Lower leg skin (tissue), 4 donors: ENCODE measurements at regions not wholly inside any gene's neighbourhood (a gene's known extent, or its start where the extent isn't known, plus 50 kb on each side); places are given as distances from the start of the nearest gene placed in this dataset.
"Not testable (repeated sequence)": the region's sequence is repeated elsewhere in the genome, so short reads cannot be mapped to it uniquely, and the experiment has no call there.

ENCODE experiments used
- DNase-seq, 2 donors: peaks; one replicate each; pipeline ENCODE4 v3.0.0-alpha.2; 2019; ENCODE audit warnings: low spot score in 2 of 2
- H3K4me3 ChIP-seq: fragments of 200-600 bp; sonication (generic); 2 replicates; pipeline ENCODE4 v1.5.1; 2017; ENCODE audit warnings: mild to moderate bottlenecking, low read depth; ENCODE audit not compliant: poor library complexity, severe bottlenecking
- CTCF ChIP-seq, 3 donors: fragments of 450-650 bp; IDR thresholded peaks; one replicate each; pipeline ENCODE4 v1.5.1; 2016; ENCODE audit warnings: antibody characterized with exemption in 3 of 3, mild to moderate bottlenecking in 3 of 3, moderate library complexity in 2 of 3
- POLR2A ChIP-seq, 2 donors: fragments of 450-650 bp; IDR thresholded peaks; one replicate each; pipeline ENCODE4 v1.6.1; 2016 to 2017; ENCODE audit warnings: antibody characterized with exemption in 2 of 2, mild to moderate bottlenecking in 1 of 2, moderate library complexity in 1 of 2
- WGBS, 2 donors: methylation state at CpG; one replicate each; pipeline ENCODE4 v1.1.5; 2018; 5-methylcytosine and 5-hydroxymethylcytosine counted together
- intact Hi-C: fragments of 100-400 bp; cut with DNase I; formaldehyde crosslinking; loops from one replicate; pipeline ENCODE4 v1.15.0; 2023; ENCODE audit warnings: low total_unique reads

GRCh38 chr10:52571018-52571417 lies 201.6 kb downstream of the MBL2 start:
- no peak overlapping the region for H3K4me3 ChIP-seq
- intact Hi-C loops = no loop called here
- no peak for TF ChIP-seq CTCF (IDR thresholded peaks at IDR 0.05)
- no peak for TF ChIP-seq POLR2A (IDR thresholded peaks at IDR 0.05)
- DNase-seq = no peak
- WGBS, 2 donors = 33 to 47% methylated on average over 2 of the region's 2 CpGs

DNA sequence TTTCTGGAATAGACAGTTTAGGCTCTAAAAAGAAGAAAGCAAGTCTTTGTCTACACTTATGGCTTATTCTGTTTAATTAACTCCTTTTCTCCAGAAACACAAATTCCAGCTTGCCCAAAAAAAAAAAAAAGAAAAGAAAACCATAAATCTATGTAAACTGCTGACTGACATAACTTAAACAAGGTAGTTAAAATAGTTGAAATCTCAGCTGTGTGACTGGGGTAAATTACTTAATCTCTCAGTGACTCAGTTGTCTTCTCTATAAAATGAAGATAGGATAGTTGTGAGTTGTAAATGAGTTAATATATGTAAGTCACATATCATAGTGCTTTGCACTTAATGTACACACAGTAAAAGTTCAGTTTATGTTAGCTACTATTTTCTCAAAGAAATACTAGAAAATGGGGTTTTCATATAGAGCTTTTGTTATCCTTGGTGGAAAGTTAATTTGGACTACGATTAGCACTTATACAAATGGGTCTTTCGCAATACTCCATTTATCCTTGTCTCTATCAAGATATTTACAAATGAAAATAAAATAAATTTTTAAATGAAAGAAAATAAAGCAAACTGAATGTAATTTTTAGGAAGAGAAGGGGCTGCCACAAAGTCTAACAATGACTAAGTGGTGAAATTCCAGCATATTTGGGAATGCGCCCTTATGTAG lies 200.9 kb downstream of the MBL2 start:
- intact Hi-C loops = no loop called here
- WGBS, 2 donors = 90 to 93% methylated on average over 3 of the region's 3 CpGs
- no peak for TF ChIP-seq CTCF (IDR thresholded peaks at IDR 0.05)
- TF ChIP-seq POLR2A (IDR thresholded peaks at IDR 0.05) = no peak
- DNase-seq = no peak
- no peak overlapping the region for H3K4me3 ChIP-seq

DNA sequence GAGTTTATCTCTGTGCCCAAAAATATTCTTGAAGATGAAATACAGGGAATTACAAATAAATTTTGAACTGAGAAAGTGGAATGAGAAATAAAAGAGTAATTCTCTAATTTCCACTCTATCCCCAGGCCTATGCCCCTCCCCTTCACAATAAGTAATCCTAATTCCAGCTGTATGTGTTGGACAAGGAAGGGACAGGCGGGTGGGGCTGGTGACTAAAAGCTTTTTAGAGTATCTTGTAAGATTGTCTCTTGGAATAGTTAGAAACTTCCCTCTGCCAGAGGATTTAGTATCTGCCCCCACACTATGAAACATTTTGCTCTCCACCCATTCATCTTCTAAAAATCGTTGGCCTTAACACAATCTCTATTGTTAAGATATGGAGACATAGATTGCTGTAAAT lies 199.2 kb downstream of the MBL2 start:
- DNase-seq = no peak
- H3K4me3 ChIP-seq = no peak overlapping the region
- WGBS, 2 donors = 36 to 49% methylated on average over 2 of the region's 2 CpGs
- intact Hi-C loops = no loop called here
- TF ChIP-seq CTCF (IDR thresholded peaks at IDR 0.05) = no peak
- TF ChIP-seq POLR2A (IDR thresholded peaks at IDR 0.05) = no peak

- TF ChIP-seq POLR2A (IDR thresholded peaks at IDR 0.05) (no peak), CTCF (IDR thresholded peaks at IDR 0.05) (no peak)
- H3K4me3 ChIP-seq = no peak overlapping the region
- DNase-seq = no peak
- intact Hi-C loops = no loop called here
- WGBS, 2 donors = 55 to 56% methylated on average over 2 of the region's 2 CpGs
Observed at GRCh38 chr10:52574697-52575096, 197.9 kb downstream of the MBL2 start.

GRCh38 chr10:52577047-52577446 lies 195.5 kb downstream of the MBL2 start:
- WGBS, 2 donors = 82 to 86% methylated on average over 2 of the region's 2 CpGs
- TF ChIP-seq CTCF (IDR thresholded peaks at IDR 0.05) (no peak), POLR2A (IDR thresholded peaks at IDR 0.05) (no peak)

DNA sequence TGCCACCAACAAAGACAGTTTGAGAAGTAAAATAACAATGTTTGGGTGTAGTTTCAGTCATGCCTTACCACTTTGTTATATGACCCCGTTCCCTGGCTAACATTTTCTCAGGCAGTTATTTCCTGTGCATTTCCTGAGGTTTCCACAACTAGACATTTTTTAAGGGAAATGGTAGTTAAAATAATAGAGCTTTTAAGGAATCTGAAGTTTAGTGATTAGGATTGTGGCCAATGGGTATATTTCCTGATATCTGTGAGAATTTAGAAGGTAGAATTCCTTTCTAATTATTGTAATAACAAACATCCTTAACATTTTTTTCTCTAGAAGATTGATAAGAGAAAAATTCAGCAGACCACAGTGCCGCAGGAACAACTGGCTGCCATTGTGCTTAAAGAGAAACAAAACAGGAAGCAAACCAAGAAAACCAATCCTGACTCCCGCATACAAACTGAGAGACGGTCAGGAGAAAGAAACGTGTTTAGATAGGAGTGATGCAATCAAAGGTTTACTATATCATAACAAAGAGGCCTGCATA lies 193.6 kb downstream of the MBL2 start:
- intact Hi-C loops = no loop called here
- WGBS, 2 donors = 60 to 61% methylated on average over 5 of the region's 5 CpGs
- H3K4me3 ChIP-seq = no peak overlapping the region
- DNase-seq = no peak
- no peak for TF ChIP-seq POLR2A (IDR thresholded peaks at IDR 0.05)
- TF ChIP-seq CTCF (IDR thresholded peaks at IDR 0.05) = no peak

More at GRCh38 chr10:52577047-52577446, 195.5 kb downstream of the MBL2 start:
- H3K4me3 ChIP-seq = no peak overlapping the region
- DNase-seq = no peak
- intact Hi-C loops = no loop called here

GRCh38 chr10:52581636-52582035 lies 190.9 kb downstream of the MBL2 start:
- H3K4me3 ChIP-seq, DNase-seq, intact Hi-C loops: not testable (repeated sequence)
- 91 to 94% methylated on average over 2 of the region's 2 CpGs for WGBS, 2 donors
